Esophagus muscularis mucosa (tissue), 4 donors: ENCODE measurements at regions not wholly inside any gene's neighbourhood (a gene's known extent, or its start where the extent isn't known, plus 50 kb on each side); places are given as distances from the start of the nearest gene placed in this dataset.

Experiments
- CTCF ChIP-seq, 3 experiments: fragments of 200-600 bp in 2 of 3; fragments of 450-650 bp in 1 of 3; sonication (generic) in 2 of 3; IDR thresholded peaks; one replicate each; pipeline ENCODE4 v1.5.1; 2017 to 2019; ENCODE audit warnings: antibody characterized with exemption in 3 of 3, mild to moderate bottlenecking in 2 of 3, moderate library complexity in 1 of 3
- EP300 ChIP-seq: sonication (generic); formaldehyde crosslinking; IDR thresholded peaks from one replicate; pipeline ENCODE4 v1.6.1; 2017; ENCODE audit warnings: antibody characterized with exemption
- POLR2AphosphoS5 ChIP-seq, 2 donors: sonication (generic); formaldehyde crosslinking; IDR thresholded peaks; one replicate each; pipeline ENCODE4 v1.6.1; 2017; ENCODE audit warnings: antibody characterized with exemption in 2 of 2

GRCh38 chr21:14762734-14763694, 216.9 kb upstream of the SAMSN1 start:
- TF ChIP-seq CTCF (IDR thresholded peaks at IDR 0.05) (no peak), EP300 (no peak), POLR2AphosphoS5 (IDR thresholded peaks at IDR 0.05) (no peak)
